ENCODE measurements at regions not wholly inside any gene's neighbourhood (a gene's known extent, or its start where the extent isn't known, plus 50 kb on each side); places are given as distances from the start of the nearest gene placed in this dataset.
"Not testable (repeated sequence)": the region's sequence is repeated elsewhere in the genome, so short reads cannot be mapped to it uniquely, and the experiment has no call there.

- POLR2A ChIA-PET, result no interaction called here
- DNase-seq, result no peak
- Mint-ChIP-seq H3K4me3 (no peak overlapping the region), H3K27ac (no peak overlapping the region), H3K36me3 (ENCODE audit: low read depth) (no peaks in the 10 kb centered on the region), H3K27me3 (peaks cover 4% of the 10 kb centered on the region), H3K9me3 (no peaks in the 10 kb centered on the region), H3K4me1 (no peaks in the 10 kb centered on the region)
- CTCF ChIA-PET, result interaction anchor here (1.1 to 3.9 kb wide), 5 partner anchors 10 to 585 kb away, joined by 3 to 19 read pairs (median 6); no protein-coding TSS in a partner anchor
These were observed 100.8 kb upstream of the ATP5MC3 start for GRCh38 chr2:175282300-175282699.

DNA sequence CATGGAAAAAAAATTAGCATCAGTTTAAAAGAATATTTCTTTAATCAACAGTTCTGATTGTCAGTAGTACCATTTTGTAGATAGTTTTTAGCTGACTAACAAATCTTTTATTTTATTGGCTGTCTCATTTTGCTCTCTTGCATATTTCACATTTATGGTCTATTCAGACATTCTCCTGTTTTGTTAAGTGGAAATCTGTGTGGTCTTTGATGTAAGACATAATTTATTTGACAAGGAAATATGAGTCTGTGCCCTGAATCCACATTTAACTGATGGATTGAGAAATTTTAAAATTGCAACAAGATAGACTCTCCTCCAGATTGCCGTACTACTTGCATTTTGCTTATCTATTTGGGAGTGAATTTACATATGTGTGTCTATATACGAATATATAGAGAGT is 96.3 kb upstream of the ATP5MC3 start:
- ChIA-PET CTCF (interaction anchor here (1.4 kb wide), 1 partner anchor 27 kb away, joined by 5 read pairs; no protein-coding TSS in a partner anchor), POLR2A (no interaction called here)
- Mint-ChIP-seq H3K9me3 (no peaks in the 10 kb centered on the region), H3K27me3 (peaks cover 9% of the 10 kb centered on the region), H3K4me3 (no peak overlapping the region), H3K27ac (no peak overlapping the region), H3K4me1 (no peaks in the 10 kb centered on the region), H3K36me3 (ENCODE audit: low read depth) (no peaks in the 10 kb centered on the region)
- no peak for DNase-seq

DNA sequence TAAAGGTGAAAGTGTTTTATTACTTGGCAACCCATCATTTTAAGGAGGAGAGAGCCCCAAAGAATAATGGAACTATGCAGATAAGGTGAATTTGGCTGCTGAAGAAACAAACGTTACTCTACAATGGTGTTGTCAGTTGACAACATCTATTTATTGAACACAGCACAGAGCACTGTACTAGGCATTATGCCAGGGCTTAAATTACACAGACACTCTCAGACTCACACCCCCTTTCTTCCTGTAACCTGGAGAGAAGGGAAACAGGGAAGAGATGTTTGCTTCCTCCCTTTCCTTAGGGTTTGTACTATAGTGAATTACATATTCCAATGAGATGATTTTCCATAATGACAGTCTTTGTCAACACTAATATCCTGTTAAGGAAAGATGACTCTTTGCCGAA is 94.0 kb upstream of the ATP5MC3 start:
- Mint-ChIP-seq H3K4me3 (no peak overlapping the region), H3K9me3 (no peaks in the 10 kb centered on the region), H3K36me3 (ENCODE audit: low read depth) (no peaks in the 10 kb centered on the region), H3K27ac (no peak overlapping the region), H3K27me3 (peaks cover 13% of the 10 kb centered on the region), H3K4me1 (no peaks in the 10 kb centered on the region)
- POLR2A ChIA-PET, result no interaction called here
- DNase-seq, result no peak
- CTCF ChIA-PET, result no interaction called here

DNA sequence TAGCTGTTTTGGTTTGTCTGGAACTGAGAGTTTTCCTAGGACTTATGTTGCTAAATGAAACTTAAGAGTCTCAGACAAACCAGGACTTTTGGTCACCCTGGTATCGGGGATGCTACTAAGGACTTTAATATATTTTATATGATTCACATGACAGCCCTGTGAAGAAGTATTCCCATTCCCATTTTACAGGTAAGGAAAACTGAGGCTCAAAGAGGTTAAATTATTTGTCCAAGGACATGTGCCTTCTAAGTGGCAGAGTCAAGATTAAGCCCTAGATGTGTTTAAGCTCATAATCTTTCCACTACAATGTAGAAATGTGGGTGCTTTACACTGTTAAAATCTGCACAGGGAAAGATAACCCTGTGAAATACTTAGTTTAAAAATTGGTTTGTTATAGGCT is 77.7 kb upstream of the ATP5MC3 start:
- no peaks in the 10 kb centered on the region for H3K4me1 Mint-ChIP-seq
- ChIA-PET CTCF (interaction anchor here (1.3 to 6.3 kb wide), 2 partner anchors 8 to 56 kb away, joined by 5 to 37 read pairs; no protein-coding TSS in a partner anchor), POLR2A (no interaction called here)
- no peak overlapping the region for H3K4me3 Mint-ChIP-seq
- no peaks in the 10 kb centered on the region for H3K36me3 Mint-ChIP-seq (ENCODE audit: low read depth)
- peaks cover 12% of the 10 kb centered on the region for H3K27me3 Mint-ChIP-seq
- no peaks in the 10 kb centered on the region for H3K9me3 Mint-ChIP-seq
- no peak overlapping the region for H3K27ac Mint-ChIP-seq
- DNase-seq, result no peak

DNA sequence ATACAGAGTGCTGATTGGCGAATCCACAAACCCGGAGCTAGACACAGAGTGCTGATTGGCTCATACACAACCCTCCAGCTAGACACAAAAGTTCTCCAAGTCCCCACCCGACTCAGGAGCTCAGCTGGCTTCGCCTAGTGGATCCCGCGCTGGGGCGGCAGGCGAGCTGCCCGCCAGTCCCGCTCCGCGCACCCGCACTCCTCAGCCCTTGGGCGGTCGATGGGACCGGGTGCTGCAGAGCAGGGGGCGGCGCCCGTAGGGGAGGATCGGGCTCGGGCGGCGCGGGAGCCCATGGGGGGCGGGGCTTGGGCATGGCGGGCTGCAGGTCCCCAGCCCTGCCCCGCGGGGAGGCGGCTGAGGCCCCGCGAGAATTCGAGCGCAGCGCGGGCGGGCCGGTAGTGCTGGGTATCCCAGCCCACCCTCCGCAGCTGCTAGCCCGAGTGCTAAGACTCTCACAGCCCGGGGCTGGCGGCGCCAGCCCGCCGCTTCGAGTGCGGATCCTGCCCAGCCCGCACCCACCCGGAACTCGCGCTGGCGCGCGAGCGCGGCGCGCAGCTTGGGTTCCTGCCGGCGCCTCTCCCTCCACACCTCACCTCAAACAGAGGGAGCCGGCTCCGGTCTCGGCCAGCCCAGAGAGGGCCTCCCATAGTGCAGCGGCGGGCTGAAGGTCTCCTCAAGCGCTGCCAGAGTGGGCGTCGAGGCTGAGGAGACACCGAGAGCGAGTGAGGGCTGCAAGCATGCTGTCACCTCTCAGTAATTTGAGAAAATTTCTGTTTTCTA is 75.5 kb upstream of the ATP5MC3 start:
- no peak overlapping the region for H3K4me3 Mint-ChIP-seq
- peaks cover 27% of the 10 kb centered on the region for H3K27me3 Mint-ChIP-seq
- H3K4me1 Mint-ChIP-seq, result no peaks in the 10 kb centered on the region
- no peak overlapping the region for H3K27ac Mint-ChIP-seq
- H3K36me3 Mint-ChIP-seq (ENCODE audit: low read depth), result no peaks in the 10 kb centered on the region
- CTCF ChIA-PET, result no interaction called here
- DNase-seq, result no peak
- no peaks in the 10 kb centered on the region for H3K9me3 Mint-ChIP-seq
- POLR2A ChIA-PET, result no interaction called here

GRCh38 chr2:175256391-175256790 is 74.9 kb upstream of the ATP5MC3 start:
- H3K4me1 Mint-ChIP-seq; POLR2A ChIA-PET; CTCF ChIA-PET; H3K4me3 Mint-ChIP-seq; H3K36me3 Mint-ChIP-seq (ENCODE audit: low read depth); H3K9me3 Mint-ChIP-seq; H3K27ac Mint-ChIP-seq; DNase-seq: not testable (repeated sequence)
- H3K27me3 Mint-ChIP-seq, result peaks cover 27% of the 10 kb centered on the region

GRCh38 chr2:175253871-175254270 is 72.4 kb upstream of the ATP5MC3 start:
- ChIA-PET CTCF (interaction anchor here (0.9 kb wide), 1 partner anchor 10 kb away, joined by 4 read pairs; no protein-coding TSS in a partner anchor), POLR2A (no interaction called here)
- DNase-seq, result no peak
- Mint-ChIP-seq H3K27ac (no peak overlapping the region), H3K4me3 (no peak overlapping the region), H3K4me1 (no peaks in the 10 kb centered on the region), H3K36me3 (ENCODE audit: low read depth) (no peaks in the 10 kb centered on the region), H3K9me3 (no peaks in the 10 kb centered on the region), H3K27me3 (peaks cover 28% of the 10 kb centered on the region)

GRCh38 chr2:175251425-175252041 is 70.0 kb upstream of the ATP5MC3 start:
- ChIA-PET CTCF (interaction anchor here (0.7 to 2.7 kb wide), 30 partner anchors 9 to 851 kb away, joined by 3 to 37 read pairs (median 4); no protein-coding TSS in a partner anchor), POLR2A (no interaction called here)
- Mint-ChIP-seq H3K27me3 (peaks cover 32% of the 10 kb centered on the region), H3K27ac (no peak overlapping the region), H3K9me3 (no peaks in the 10 kb centered on the region), H3K4me3 (no peak overlapping the region), H3K36me3 (ENCODE audit: low read depth) (peaks cover 3% of the 10 kb centered on the region), H3K4me1 (peaks cover 1% of the 10 kb centered on the region)
- DNase-seq, result no peak

DNA sequence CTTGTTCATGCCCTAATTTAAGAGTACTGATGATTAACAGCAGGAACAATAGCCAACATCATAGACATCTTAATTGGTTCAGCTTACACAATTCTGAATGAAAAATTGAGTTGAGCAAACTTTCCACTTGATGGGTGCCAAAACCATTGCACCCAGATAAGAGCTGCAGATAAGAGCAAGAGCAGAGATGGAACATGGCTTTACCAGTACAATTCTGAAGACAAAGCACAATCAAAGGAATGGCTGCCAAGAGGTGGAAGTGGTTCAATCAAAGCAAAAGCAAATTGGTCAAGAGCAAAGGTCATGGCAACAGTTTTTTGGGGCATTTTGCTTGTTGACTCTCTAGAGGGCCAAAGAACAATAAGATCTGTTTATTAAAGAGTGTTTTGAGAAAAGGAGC is 65.6 kb upstream of the ATP5MC3 start:
- H3K9me3 Mint-ChIP-seq, result no peaks in the 10 kb centered on the region
- H3K4me3 Mint-ChIP-seq, result no peak overlapping the region
- no peak overlapping the region for H3K27ac Mint-ChIP-seq
- peaks cover 3% of the 10 kb centered on the region for H3K36me3 Mint-ChIP-seq (ENCODE audit: low read depth)
- peaks cover 1% of the 10 kb centered on the region for H3K4me1 Mint-ChIP-seq
- POLR2A ChIA-PET, result no interaction called here
- CTCF ChIA-PET, result no interaction called here
- no peak for DNase-seq
- H3K27me3 Mint-ChIP-seq, result peaks cover 20% of the 10 kb centered on the region

- Mint-ChIP-seq H3K27me3 (peaks cover 24% of the 10 kb centered on the region), H3K4me1 (peaks cover 1% of the 10 kb centered on the region), H3K27ac (no peak overlapping the region), H3K9me3 (no peaks in the 10 kb centered on the region), H3K4me3 (no peak overlapping the region), H3K36me3 (ENCODE audit: low read depth) (peaks cover 3% of the 10 kb centered on the region)
- DNase-seq, result no peak
- ChIA-PET CTCF (interaction anchor here (0.6 to 1.4 kb wide), 2 partner anchors 19 to 261 kb away, joined by 3 read pairs; no protein-coding TSS in a partner anchor), POLR2A (no interaction called here)
These were observed 63.2 kb upstream of the ATP5MC3 start for GRCh38 chr2:175244697-175245096.

GRCh38 chr2:175241691-175242090 is 60.2 kb upstream of the ATP5MC3 start:
- Mint-ChIP-seq H3K27me3 (peaks cover 12% of the 10 kb centered on the region), H3K4me1 (no peaks in the 10 kb centered on the region), H3K4me3 (no peak overlapping the region), H3K36me3 (ENCODE audit: low read depth) (no peaks in the 10 kb centered on the region), H3K9me3 (peaks cover 12% of the 10 kb centered on the region), H3K27ac (no peak overlapping the region)
- CTCF ChIA-PET, result interaction anchor here (1.8 to 3.4 kb wide), 2 partner anchors 9 to 20 kb away, joined by 4 to 17 read pairs; no protein-coding TSS in a partner anchor
- DNase-seq, result no peak
- POLR2A ChIA-PET, result no interaction called here

DNA sequence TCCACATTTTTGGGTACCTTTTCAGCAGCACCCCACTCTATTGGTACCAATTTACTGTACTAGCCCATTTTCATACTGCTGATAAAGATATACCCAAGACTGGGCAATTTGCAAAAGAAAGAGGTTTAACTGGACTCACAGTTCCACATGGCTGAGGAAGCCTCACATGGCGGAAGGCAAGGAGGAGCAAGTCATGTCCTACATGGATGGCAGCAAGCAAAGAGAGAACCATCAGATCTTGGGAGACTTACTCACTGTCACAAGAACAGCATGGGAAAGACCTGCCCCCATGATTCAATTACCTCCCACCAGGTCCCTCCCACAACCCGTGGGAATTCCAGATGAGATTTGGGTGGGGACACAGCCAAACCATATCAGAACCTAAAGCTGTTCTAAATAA is 58.5 kb upstream of the ATP5MC3 start:
- DNase-seq; H3K27ac Mint-ChIP-seq; POLR2A ChIA-PET; H3K36me3 Mint-ChIP-seq (ENCODE audit: low read depth); H3K4me3 Mint-ChIP-seq; H3K4me1 Mint-ChIP-seq; CTCF ChIA-PET: not testable (repeated sequence)
- peaks cover 12% of the 10 kb centered on the region for H3K9me3 Mint-ChIP-seq
- peaks cover 15% of the 10 kb centered on the region for H3K27me3 Mint-ChIP-seq

- POLR2A ChIA-PET, result no interaction called here
- peaks cover 9% of the 10 kb centered on the region for H3K27me3 Mint-ChIP-seq
- no peak for DNase-seq
- H3K9me3 Mint-ChIP-seq, result peaks cover 12% of the 10 kb centered on the region
- H3K4me1 Mint-ChIP-seq, result peaks cover 2% of the 10 kb centered on the region
- H3K27ac Mint-ChIP-seq, result no peak overlapping the region
- CTCF ChIA-PET, result no interaction called here
- no peak overlapping the region for H3K4me3 Mint-ChIP-seq
- no peaks in the 10 kb centered on the region for H3K36me3 Mint-ChIP-seq (ENCODE audit: low read depth)
These were observed 55.4 kb upstream of the ATP5MC3 start for GRCh38 chr2:175236930-175237329.

Data from activated CD4-positive, alpha-beta memory T cell treated with anti-CD3 and anti-CD28 coated beads, Interleukin-2, amount 10 ng/mL, durations not matched to agents 7 days and 5 days (primary cell).